CD4-positive, alpha-beta T cell treated with Interleukin-1 beta for 1 hour (primary cell): ENCODE measurements at regions not wholly inside any gene's neighbourhood (a gene's known extent, or its start where the extent isn't known, plus 50 kb on each side); places are given as distances from the start of the nearest gene placed in this dataset.

Experiments used
- DNase-seq, 2 donors: peaks; one replicate each; pipeline ENCODE4 v3.0.0-alpha.2; 2020 to 2022

DNA sequence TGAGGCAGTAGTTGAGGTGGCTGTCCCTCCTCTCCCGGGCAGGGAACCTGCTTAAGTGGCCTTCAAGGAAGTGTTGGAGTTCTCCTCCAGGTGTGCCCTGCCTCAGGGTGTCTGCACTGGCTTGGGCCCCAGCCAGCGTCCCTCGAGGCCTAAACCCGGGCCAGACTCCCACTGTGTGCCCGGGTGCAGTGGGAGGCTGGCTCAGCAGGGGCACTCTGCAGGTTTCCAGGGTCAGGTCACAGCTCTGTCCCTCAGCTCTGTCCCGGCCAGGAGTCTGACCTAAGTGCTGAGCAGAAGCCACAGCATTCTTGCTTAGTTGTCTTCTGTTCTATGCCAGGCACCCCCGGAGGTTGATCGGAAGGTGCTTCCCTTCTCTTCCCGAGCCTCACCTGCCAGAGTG lies 69.0 kb upstream of the OTOS start:
- no peak for DNase-seq

- DNase-seq, result no peak
Observed at GRCh38 chr2:240210198-240210965, 69.9 kb upstream of the OTOS start.

- no peak for DNase-seq
Observed at GRCh38 chr2:240211096-240211495, 70.6 kb upstream of the OTOS start.

DNA sequence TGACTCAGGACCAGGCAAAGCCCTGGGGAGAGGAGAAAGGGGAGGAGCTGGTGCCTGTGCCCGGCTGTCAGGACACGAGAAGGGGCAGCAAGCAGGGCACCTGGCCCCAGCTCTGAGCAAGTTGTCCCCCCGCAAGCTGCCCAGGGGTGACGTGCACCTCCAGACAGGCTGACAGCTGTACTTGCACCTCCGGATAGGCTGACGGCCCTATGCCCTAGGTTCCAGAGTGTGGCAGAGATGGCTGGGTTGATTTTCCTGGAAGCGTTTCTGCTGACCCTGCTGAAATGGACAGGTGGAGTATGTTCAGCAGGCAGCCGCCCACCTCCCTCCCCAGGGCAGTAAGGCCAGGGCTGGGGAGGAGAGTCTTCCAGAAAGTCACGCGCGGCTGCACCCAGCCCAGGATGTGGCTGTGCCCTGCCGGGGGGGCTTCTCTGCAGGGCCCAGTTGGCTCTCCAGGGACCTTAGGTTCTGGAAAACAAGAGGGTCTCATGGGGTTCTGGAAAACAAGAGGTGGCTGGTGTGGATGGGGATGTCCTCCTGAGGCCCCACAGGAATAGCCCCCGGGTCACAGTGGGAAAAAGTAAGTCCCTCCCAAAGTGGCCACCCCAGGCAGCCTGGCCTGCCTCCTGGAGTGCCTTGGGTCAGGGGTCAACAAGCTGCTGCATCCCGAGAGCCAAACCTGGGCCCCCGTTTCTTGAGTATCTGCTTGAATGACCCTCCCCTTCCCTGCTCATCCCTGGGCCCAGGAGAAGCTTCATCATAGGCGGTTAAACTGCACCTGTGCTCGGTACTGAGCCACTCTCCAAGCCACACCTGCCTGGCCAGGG lies 71.4 kb upstream of the OTOS start:
- no peak for DNase-seq

GRCh38 chr2:240212425-240213225 lies 72.2 kb upstream of the OTOS start:
- DNase-seq, result no peak

- DNase-seq, result no peak
Observed at GRCh38 chr2:240213226-240213475, 72.7 kb upstream of the OTOS start.

DNA sequence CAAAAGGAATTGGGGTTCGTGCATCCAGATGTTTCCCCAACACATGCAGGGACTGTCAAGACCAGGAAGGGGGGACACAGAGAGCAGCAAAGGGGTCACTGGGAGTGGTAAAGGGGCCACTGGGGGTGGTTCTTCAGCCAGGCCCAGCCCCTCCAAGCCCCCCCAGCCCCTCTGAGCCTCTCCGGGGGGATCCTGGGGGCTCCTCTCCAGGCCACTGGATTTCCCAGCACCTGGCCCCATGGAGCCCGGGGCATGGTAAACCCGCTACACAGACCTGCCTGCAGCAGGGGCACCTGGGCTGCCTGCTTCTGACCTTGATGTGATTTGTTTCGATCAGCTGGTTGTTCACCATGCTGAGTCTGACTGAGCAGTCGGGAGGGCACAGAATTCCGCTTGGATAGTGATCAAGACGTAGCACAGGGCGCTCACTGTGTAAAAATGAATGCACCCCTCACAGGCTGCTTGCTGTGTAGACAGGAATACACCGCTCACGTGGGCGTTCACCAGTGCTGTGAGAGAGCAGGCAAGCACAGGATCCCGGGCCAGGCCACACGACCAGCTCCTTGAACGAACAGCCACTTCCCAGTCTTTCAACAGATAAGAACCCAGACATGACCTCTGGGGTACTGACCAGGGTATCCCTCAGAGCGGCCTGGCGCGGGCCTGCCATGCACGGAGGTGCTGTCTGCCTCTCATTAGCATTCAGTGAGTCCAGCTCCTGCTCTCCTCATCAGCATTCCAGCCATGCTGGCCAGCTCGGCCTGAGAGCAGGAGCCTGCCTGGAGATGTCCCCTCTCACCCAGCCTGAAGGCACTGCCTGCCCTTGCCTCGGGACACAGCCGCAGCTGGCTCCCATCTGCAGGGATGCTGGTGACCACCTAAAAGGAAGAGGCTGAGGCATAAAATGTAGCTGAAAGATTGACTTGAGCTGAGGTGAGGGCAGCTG lies 73.3 kb upstream of the OTOS start:
- DNase-seq, result no peak

- DNase-seq, result no peak
Observed at GRCh38 chr2:240214790-240215675, 74.6 kb upstream of the OTOS start.

DNA sequence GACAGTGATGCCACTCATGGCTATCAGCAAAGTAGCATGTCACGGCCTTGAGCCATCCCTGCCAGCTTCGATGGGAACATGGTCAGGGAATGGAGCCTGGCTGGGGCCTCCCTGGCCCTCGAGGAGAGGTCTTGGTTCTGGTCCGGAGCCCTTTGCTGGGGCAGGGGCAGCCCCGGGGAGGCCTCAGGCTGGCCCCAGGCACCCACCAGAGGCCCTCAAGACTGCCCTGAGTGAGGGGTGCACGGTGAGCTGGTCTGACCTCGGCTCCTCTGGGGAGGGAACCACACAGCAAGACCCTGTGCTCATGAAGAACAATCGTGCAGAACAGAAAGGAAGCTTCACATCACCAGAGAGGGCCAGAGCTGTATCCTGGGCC lies 75.2 kb upstream of the OTOS start:
- DNase-seq, result no peak

DNA sequence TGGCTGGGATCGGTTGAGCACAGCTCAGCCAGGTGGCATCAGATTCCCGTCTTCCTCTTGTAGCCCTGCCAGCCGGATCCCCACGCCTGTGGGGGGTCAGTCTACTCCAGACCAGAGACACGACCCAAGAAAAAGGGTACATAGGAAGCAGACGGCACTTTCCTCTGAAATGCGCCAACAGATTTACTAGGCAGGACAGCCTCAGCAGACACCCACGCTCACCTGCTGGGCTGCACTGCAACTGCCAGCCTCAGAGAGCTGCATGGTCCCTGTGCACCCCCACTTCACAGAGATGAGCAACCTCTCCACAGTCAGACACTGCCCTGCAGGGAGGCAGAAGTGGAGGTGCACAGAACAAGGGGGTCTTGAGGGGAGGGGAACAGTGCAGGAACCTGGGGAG lies 75.7 kb upstream of the OTOS start:
- no peak for DNase-seq

- DNase-seq, result no peak
Observed at GRCh38 chr2:240217431-240218301, 77.2 kb upstream of the OTOS start.

GRCh38 chr2:240219208-240219890 lies 78.9 kb upstream of the OTOS start:
- DNase-seq, result no peak

DNA sequence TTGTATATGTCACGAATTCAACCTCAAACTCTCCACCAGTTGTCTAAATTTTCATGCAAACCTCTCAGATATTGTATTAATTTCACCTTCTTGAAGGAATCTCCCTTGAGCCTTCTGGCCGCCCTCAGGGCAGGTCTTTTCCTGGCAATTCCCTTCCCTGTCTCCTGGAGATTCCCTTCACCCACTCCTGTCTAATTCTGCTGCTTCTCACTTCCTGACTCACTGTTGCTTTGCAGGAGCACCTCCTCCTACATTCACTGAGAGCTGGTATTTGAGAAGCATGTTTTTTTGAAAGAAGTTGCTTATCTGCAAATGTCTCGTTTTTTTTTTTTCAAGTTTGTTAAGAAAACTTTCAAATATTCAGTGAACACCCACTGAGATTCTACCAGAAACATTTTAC lies 79.9 kb upstream of the OTOS start:
- DNase-seq, result no peak

GRCh38 chr2:240223631-240224030 lies 83.2 kb upstream of the OTOS start:
- DNase-seq, result no peak

GRCh38 chr2:240224676-240225075 lies 84.2 kb upstream of the OTOS start:
- DNase-seq, result no peak

DNA sequence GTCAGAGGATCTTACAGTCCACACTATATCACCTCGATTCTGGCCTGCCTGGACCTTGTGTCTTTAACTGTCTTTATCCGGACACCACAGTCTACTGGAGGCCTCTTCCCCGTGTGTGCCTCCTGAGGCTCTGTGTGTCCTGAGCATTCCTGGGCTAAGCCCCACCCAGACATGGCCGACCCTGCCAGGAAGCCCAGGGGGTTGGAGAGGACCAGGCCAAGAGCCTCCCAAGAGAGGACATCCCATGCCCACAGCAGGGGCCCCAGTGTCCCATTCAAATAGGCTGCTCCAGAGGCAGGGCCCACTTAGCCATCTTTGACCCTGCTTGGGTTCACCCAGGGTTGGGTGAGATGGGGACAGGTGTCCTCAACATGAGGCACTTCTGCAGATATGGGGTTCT lies 84.7 kb upstream of the OTOS start:
- DNase-seq, result no peak

DNA sequence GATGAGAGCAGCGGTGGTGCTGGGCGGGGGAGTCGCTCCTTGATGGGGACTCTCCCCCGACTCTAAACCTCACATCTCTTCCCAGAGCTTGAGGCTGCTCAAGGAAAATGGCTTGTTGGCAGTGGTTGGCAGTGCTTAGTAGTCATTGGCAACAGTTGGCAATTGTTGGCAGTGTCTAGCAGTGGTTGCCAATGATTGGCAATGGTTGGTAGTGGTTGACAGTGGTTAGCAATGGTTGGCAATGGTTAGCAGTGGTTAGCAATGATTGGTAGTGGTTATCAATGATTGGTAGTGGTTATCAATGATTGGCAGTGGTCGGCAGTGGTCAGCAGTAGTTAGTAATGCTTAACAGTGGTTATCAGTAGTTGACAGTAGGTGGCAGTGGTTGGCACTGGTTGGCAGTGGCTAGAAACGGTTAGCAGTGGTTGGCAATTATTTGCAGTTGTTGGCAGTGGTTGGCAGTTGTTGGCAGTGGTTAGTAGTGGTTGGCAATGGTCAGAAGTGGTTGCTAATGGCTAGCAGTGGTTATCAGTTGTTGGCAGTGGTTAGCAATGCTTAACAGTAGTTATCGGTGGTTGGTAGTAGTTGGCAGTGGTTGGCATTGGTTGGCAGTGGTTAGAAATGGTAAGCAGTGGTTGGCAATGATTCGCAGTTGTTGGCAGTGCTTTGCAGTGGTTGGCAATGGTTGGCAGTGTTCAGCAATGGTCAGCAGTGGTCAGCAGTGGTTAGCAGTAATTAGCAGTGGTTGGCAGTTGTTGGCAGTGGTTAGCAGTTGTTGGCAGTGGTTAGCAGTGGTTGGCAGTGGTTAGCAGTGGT lies 85.4 kb upstream of the OTOS start:
- no peak for DNase-seq

DNA sequence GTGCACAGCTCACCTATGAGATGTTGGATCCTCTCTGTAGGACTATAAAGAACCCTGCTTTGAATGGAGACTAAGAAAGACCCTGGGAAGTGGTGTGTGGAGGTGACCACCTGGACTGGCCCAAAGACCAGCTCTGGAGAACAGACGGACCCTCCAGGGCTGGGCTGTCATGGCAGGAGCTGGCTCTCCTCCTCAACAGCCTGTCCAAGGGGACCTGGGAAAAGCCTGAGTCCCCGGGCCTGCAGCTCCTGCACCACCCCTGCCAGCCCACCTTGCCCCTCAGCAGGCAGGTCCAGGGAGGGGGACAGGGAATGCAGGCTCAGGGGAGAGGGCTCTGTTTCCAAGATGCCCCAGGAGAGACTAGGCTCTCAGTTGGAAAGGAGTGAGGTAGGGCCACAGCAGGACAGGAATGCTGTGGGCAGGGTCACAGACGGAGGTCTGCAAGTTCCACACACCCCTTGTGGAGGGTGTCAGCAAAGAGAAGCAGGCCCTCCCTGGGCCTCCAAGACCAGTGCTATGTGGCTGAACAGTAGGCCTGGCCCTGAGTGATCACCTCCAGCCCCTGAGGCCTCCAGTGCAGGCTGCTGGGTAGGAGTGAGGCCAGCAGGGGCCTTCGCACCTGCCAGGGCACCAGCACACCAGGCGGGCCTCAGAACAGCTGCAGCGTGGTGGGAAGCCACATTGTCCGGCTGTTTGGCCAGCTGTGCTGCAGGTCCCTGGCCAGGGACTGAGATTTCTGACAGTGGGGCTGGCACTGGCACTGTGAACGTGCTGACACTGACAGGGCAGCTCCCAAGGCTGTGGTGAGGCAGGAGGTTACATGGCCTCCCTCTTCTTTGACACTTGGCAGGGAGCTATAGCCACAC lies 86.4 kb upstream of the OTOS start:
- DNase-seq, result no peak
